CD4-positive, CD25-positive, alpha-beta regulatory T cell (primary cell): ENCODE measurements at regions not wholly inside any gene's neighbourhood (a gene's known extent, or its start where the extent isn't known, plus 50 kb on each side); places are given as distances from the start of the nearest gene placed in this dataset.

ENCODE experiments used
- ATAC-seq, 2 donors: fragments of 150-1000 bp; cut with Tn5 transposase; one replicate each; pipeline ENCODE4 v1.10.0; 2021; ENCODE audit warnings: low read depth in 2 of 2, moderate number of reproducible peaks in 2 of 2, moderate library complexity in 1 of 2
- DNase-seq, 3 donors: peaks; one replicate each; pipeline versions ENCODE4 v3.0.0 to v3.0.0-alpha.2; 2012 to 2022; ENCODE audit warnings: mixed read lengths in 1 of 3
- H3K27ac ChIP-seq: one replicate; pipeline ENCODE4 v1.7.0; 2013; ENCODE audit warnings: mild to moderate bottlenecking, low read length; ENCODE audit not compliant: insufficient read depth, poor library complexity, severe bottlenecking
- H3K27me3 ChIP-seq: one replicate; pipeline ENCODE4 v1.7.0; 2013; ENCODE audit warnings: low read length; ENCODE audit not compliant: control insufficient read depth, insufficient read depth
- H3K36me3 ChIP-seq: one replicate; pipeline ENCODE4 v1.7.0; 2013; ENCODE audit warnings: mild to moderate bottlenecking, low read length, moderate library complexity; ENCODE audit not compliant: control insufficient read depth, insufficient read depth
- H3K4me1 ChIP-seq: 2 replicates; pipeline ENCODE4 v1.7.0; 2013; ENCODE audit warnings: mild to moderate bottlenecking, low read length; ENCODE audit not compliant: insufficient read depth, control insufficient read depth, poor library complexity, severe bottlenecking
- H3K4me3 ChIP-seq: one replicate; pipeline ENCODE4 v1.7.0; 2013; ENCODE audit warnings: low read depth, mild to moderate bottlenecking, low read length, moderate library complexity
- H3K9me3 ChIP-seq, 2 experiments: 1 replicate in 1 of 2; 2 replicates in 1 of 2; pipeline ENCODE4 v1.7.0; 2013; ENCODE audit warnings: low read length in 2 of 2, mild to moderate bottlenecking in 1 of 2, moderate library complexity in 1 of 2; ENCODE audit not compliant: control insufficient read depth in 2 of 2
- H3K27ac Mint-ChIP-seq, 3 donors: one replicate each; pipeline ENCODE4 v1.8.0; 2020 to 2022; ENCODE audit warnings: mild to moderate bottlenecking in 3 of 3, mixed read lengths in 3 of 3, moderate library complexity in 2 of 3
- H3K27me3 Mint-ChIP-seq: one replicate; pipeline ENCODE4 v1.8.0; 2022; ENCODE audit warnings: mild to moderate bottlenecking, mixed read lengths
- H3K36me3 Mint-ChIP-seq: one replicate; pipeline ENCODE4 v1.8.0; 2020; ENCODE audit warnings: mixed read lengths
- H3K4me1 Mint-ChIP-seq, 4 donors: one replicate each; pipeline ENCODE4 v1.8.0; 2020 to 2022; ENCODE audit warnings: mixed read lengths in 4 of 4, mild to moderate bottlenecking in 1 of 4
- H3K4me3 Mint-ChIP-seq, 4 donors: one replicate each; pipeline ENCODE4 v1.8.0; 2020 to 2022; ENCODE audit warnings: mild to moderate bottlenecking in 4 of 4, mixed read lengths in 4 of 4, moderate library complexity in 3 of 4
- H3K9me3 Mint-ChIP-seq, 7 donors: one replicate each; pipeline ENCODE4 v1.8.0; 2020 to 2022; ENCODE audit warnings: mixed read lengths in 7 of 7, mild to moderate bottlenecking in 3 of 7, moderate library complexity in 2 of 7

GRCh38 chr11:106326087-106326486 is 248.6 kb downstream of the AASDHPPT start:
- Mint-ChIP-seq H3K36me3 (no peaks in the 10 kb centered on the region), H3K27me3 (no peaks in the 10 kb centered on the region), H3K27ac (no peak overlapping the region), H3K9me3 (peaks cover 0 to 4% (median 0%) of the 10 kb centered on the region in 7 donors), H3K4me1 (no peaks in the 10 kb centered on the region), H3K4me3 (no peak overlapping the region)
- no peak for DNase-seq
- no peak for ATAC-seq
- Histone ChIP-seq H3K36me3 (no peaks in the 10 kb centered on the region), H3K9me3 (no peaks in the 10 kb centered on the region), H3K4me1 (no peaks in the 10 kb centered on the region), H3K27me3 (no peaks in the 10 kb centered on the region), H3K4me3 (no peak overlapping the region), H3K27ac (no peak overlapping the region)

GRCh38 chr11:106327134-106327533 is 249.7 kb downstream of the AASDHPPT start:
- Mint-ChIP-seq H3K36me3 (no peaks in the 10 kb centered on the region), H3K27ac (no peak overlapping the region), H3K9me3 (peaks cover 0 to 4% (median 0%) of the 10 kb centered on the region in 7 donors), H3K4me1 (no peaks in the 10 kb centered on the region), H3K27me3 (no peaks in the 10 kb centered on the region), H3K4me3 (no peak overlapping the region)
- ATAC-seq: no peak
- no peak for DNase-seq
- no peak overlapping the region for H3K4me3 ChIP-seq
- no peaks in the 10 kb centered on the region for H3K36me3 ChIP-seq
- H3K4me1 ChIP-seq: no peaks in the 10 kb centered on the region
- no peak overlapping the region for H3K27ac ChIP-seq
- no peaks in the 10 kb centered on the region for H3K9me3 ChIP-seq
- no peaks in the 10 kb centered on the region for H3K27me3 ChIP-seq

- Histone ChIP-seq H3K27ac (no peak overlapping the region), H3K36me3 (no peaks in the 10 kb centered on the region), H3K27me3 (no peaks in the 10 kb centered on the region), H3K4me3 (no peak overlapping the region), H3K9me3 (no peaks in the 10 kb centered on the region), H3K4me1 (no peaks in the 10 kb centered on the region)
- Mint-ChIP-seq H3K9me3 (peaks cover 0 to 4% (median 0%) of the 10 kb centered on the region in 7 donors), H3K4me1 (no peaks in the 10 kb centered on the region), H3K36me3 (no peaks in the 10 kb centered on the region), H3K27me3 (no peaks in the 10 kb centered on the region), H3K27ac (no peak overlapping the region), H3K4me3 (no peak overlapping the region)
- DNase-seq: no peak
- ATAC-seq: no peak
Measured at GRCh38 chr11:106327637-106328036, 250.2 kb downstream of the AASDHPPT start.

GRCh38 chr11:106329273-106330018 is 252.0 kb downstream of the AASDHPPT start:
- DNase-seq: no peak
- H3K9me3 Mint-ChIP-seq: peaks cover 0 to 9% (median 0%) of the 10 kb centered on the region in 7 donors
- no peak overlapping the region for H3K4me3 ChIP-seq

GRCh38 chr11:106331176-106331575 is 253.7 kb downstream of the AASDHPPT start:
- no peak for ATAC-seq
- Histone ChIP-seq H3K27me3 (no peaks in the 10 kb centered on the region), H3K36me3 (no peaks in the 10 kb centered on the region), H3K9me3 (no peaks in the 10 kb centered on the region), H3K27ac (no peak overlapping the region), H3K4me1 (no peaks in the 10 kb centered on the region), H3K4me3 (no peak overlapping the region)
- Mint-ChIP-seq H3K27ac (no peak overlapping the region), H3K4me1 (no peaks in the 10 kb centered on the region), H3K4me3 (no peak overlapping the region), H3K27me3 (no peaks in the 10 kb centered on the region), H3K36me3 (no peaks in the 10 kb centered on the region), H3K9me3 (peaks cover 0 to 9% (median 0%) of the 10 kb centered on the region in 7 donors)
- DNase-seq: no peak

More at GRCh38 chr11:106329273-106330018, 252.0 kb downstream of the AASDHPPT start:
- no peaks in the 10 kb centered on the region for H3K9me3 ChIP-seq
- no peaks in the 10 kb centered on the region for H3K4me1 ChIP-seq
- no peaks in the 10 kb centered on the region for H3K36me3 ChIP-seq
- no peak overlapping the region for H3K4me3 Mint-ChIP-seq
- no peaks in the 10 kb centered on the region for H3K36me3 Mint-ChIP-seq
- H3K27ac Mint-ChIP-seq: no peak overlapping the region
- no peak for ATAC-seq
- H3K4me1 Mint-ChIP-seq: no peaks in the 10 kb centered on the region
- H3K27me3 Mint-ChIP-seq: no peaks in the 10 kb centered on the region
- H3K27me3 ChIP-seq: no peaks in the 10 kb centered on the region
- no peak overlapping the region for H3K27ac ChIP-seq

- H3K4me1 ChIP-seq: no peaks in the 10 kb centered on the region
- no peaks in the 10 kb centered on the region for H3K36me3 Mint-ChIP-seq
- H3K36me3 ChIP-seq: no peaks in the 10 kb centered on the region
- no peaks in the 10 kb centered on the region for H3K4me1 Mint-ChIP-seq
- H3K27ac Mint-ChIP-seq: no peak overlapping the region
- H3K9me3 Mint-ChIP-seq: peaks cover 0 to 9% (median 0%) of the 10 kb centered on the region in 7 donors
- H3K27me3 Mint-ChIP-seq: no peaks in the 10 kb centered on the region
- H3K27ac ChIP-seq: no peak overlapping the region
- no peak for DNase-seq
- H3K4me3 ChIP-seq: no peak overlapping the region
- H3K9me3 ChIP-seq: no peaks in the 10 kb centered on the region
- H3K4me3 Mint-ChIP-seq: no peak overlapping the region
- ATAC-seq: no peak
- H3K27me3 ChIP-seq: no peaks in the 10 kb centered on the region
Measured at GRCh38 chr11:106333678-106334077, 256.2 kb downstream of the AASDHPPT start.

GRCh38 chr11:106344394-106344793 is 266.9 kb downstream of the AASDHPPT start:
- Mint-ChIP-seq H3K27me3 (no peaks in the 10 kb centered on the region), H3K27ac (no peak overlapping the region), H3K36me3 (no peaks in the 10 kb centered on the region), H3K4me3 (no peak overlapping the region), H3K9me3 (peaks cover 0 to 12% (median 1%) of the 10 kb centered on the region in 7 donors), H3K4me1 (no peaks in the 10 kb centered on the region)
- H3K27me3 ChIP-seq: no peaks in the 10 kb centered on the region
- H3K9me3 ChIP-seq: peaks cover 0 to 2% of the 10 kb centered on the region in 2 experiments
- H3K4me1 ChIP-seq: no peaks in the 10 kb centered on the region
- no peak overlapping the region for H3K4me3 ChIP-seq
- H3K36me3 ChIP-seq: no peaks in the 10 kb centered on the region
- no peak overlapping the region for H3K27ac ChIP-seq
- DNase-seq (no peak), ATAC-seq (no peak)

- Mint-ChIP-seq H3K27ac (no peak overlapping the region), H3K4me3 (no peak overlapping the region), H3K27me3 (no peaks in the 10 kb centered on the region), H3K4me1 (no peaks in the 10 kb centered on the region), H3K36me3 (no peaks in the 10 kb centered on the region), H3K9me3 (peaks cover 0 to 12% (median 4%) of the 10 kb centered on the region in 7 donors)
- no peaks in the 10 kb centered on the region for H3K4me1 ChIP-seq
- DNase-seq (no peak), ATAC-seq (no peak)
- no peak overlapping the region for H3K4me3 ChIP-seq
- no peak overlapping the region for H3K27ac ChIP-seq
- no peaks in the 10 kb centered on the region for H3K36me3 ChIP-seq
- no peaks in the 10 kb centered on the region for H3K9me3 ChIP-seq
- H3K27me3 ChIP-seq: no peaks in the 10 kb centered on the region
Measured at GRCh38 chr11:106344966-106345365, 267.5 kb downstream of the AASDHPPT start.
